Endothelial cell of umbilical vein (primary cell): ENCODE measurements at regions not wholly inside any gene's neighbourhood (a gene's known extent, or its start where the extent isn't known, plus 50 kb on each side); places are given as distances from the start of the nearest gene placed in this dataset.
A peak's percentile ranks its signal among the peaks of the same experiment; 100 is the strongest.

Source experiments
- BruUV-seq: library from RNA; stranded (reverse); fragments of 400-500 nt; replicated peaks from 2 replicates; lab custom pipeline; 2021; lab: Mats Ljungman, UMichigan
- CTCF ChIA-PET: fragments of 300-600, 350-600 bp; sonication (Branson Sonifier 250); formaldehyde crosslinking; loops from one replicate; lab custom pipeline; 2021; ENCODE audit warnings: antibody characterized with exemption, inconsistent platforms; lab: Charles Lee
- POLR2A ChIA-PET: fragments of 300-600, 350-600 bp; sonication (Branson Sonifier 250); formaldehyde crosslinking; loops from one replicate; lab custom pipeline; 2021; ENCODE audit warnings: antibody characterized with exemption, inconsistent platforms; lab: Charles Lee
- DNase-seq: peaks from one replicate; pipeline ENCODE4 v3.0.0-alpha.2; 2011; ENCODE audit warnings: low read depth, low spot score
- FAIRE-seq: peaks from 2 replicates; lab custom pipeline; 2011; peaks lifted over from hg19 to GRCh38; lab: Jason Lieb, UNC
- H2AFZ ChIP-seq: 2 replicates; pipeline ENCODE4 v1.6.0; 2012; ENCODE audit warnings: low read depth, low read length, control low read depth, inconsistent platforms
- H3K27ac ChIP-seq: 2 replicates; pipeline ENCODE4 v1.5.1; 2011; ENCODE audit warnings: low read depth, mild to moderate bottlenecking, control low read depth, low read length, moderate library complexity; ENCODE audit not compliant: insufficient read depth
- H3K27me3 ChIP-seq, 2 experiments: 2 replicates each; pipeline versions ENCODE4 v1.6.0 to v1.6.1; 2011; ENCODE audit warnings: low read length in 2 of 2, mixed read lengths in 1 of 2; ENCODE audit not compliant: control insufficient read depth in 2 of 2, insufficient read depth in 2 of 2
- H3K36me3 ChIP-seq, 2 experiments: 2 replicates in 1 of 2; 3 replicates in 1 of 2; pipeline ENCODE4 v1.5.1; 2011; ENCODE audit warnings: low read length in 2 of 2, mild to moderate bottlenecking in 1 of 2, moderate library complexity in 1 of 2; ENCODE audit not compliant: control insufficient read depth in 2 of 2, insufficient read depth in 2 of 2; ENCODE audit errors: extremely low read depth in 1 of 2
- H3K4me1 ChIP-seq: 3 replicates; pipeline ENCODE4 v1.5.1; 2011; ENCODE audit warnings: mild to moderate bottlenecking, low read length; ENCODE audit not compliant: control insufficient read depth, insufficient read depth; ENCODE audit errors: extremely low read depth
- H3K4me2 ChIP-seq: 2 replicates; pipeline ENCODE4 v1.6.1; 2011; ENCODE audit warnings: low read length, control low read depth, mixed read lengths; ENCODE audit not compliant: insufficient read depth
- H3K4me3 ChIP-seq, 3 experiments: fragments of 200-600 bp in 1 of 3; sonication (generic), shearing (Covaris generic) in 1 of 3; replicated peaks in 1 of 3; 2 replicates each; pipeline ENCODE4 v1.5.1; 2011 to 2016; ENCODE audit warnings: control low read depth in 3 of 3, low read length in 3 of 3, mild to moderate bottlenecking in 2 of 3, inconsistent platforms in 1 of 3, low read depth in 1 of 3, moderate library complexity in 1 of 3; ENCODE audit not compliant: insufficient read depth in 1 of 3
- H3K79me2 ChIP-seq: 2 replicates; pipeline ENCODE4 v1.6.0; 2012; ENCODE audit warnings: low read length, inconsistent platforms; ENCODE audit not compliant: control insufficient read depth, insufficient read depth
- H3K9ac ChIP-seq: replicated peaks from 2 replicates; pipeline ENCODE3; 2011; ENCODE audit warnings: low read length, control low read depth; ENCODE audit not compliant: insufficient read depth; ENCODE audit errors: extremely low read depth
- H3K9me1 ChIP-seq: replicated peaks from 3 replicates; pipeline ENCODE4 v1.6.0; 2011; ENCODE audit warnings: mild to moderate bottlenecking, low read length; ENCODE audit not compliant: control insufficient read depth, insufficient read depth; ENCODE audit errors: extremely low read depth
- H3K9me3 ChIP-seq: replicated peaks from 2 replicates; pipeline ENCODE4 v1.5.1; 2012; ENCODE audit warnings: low read length, inconsistent platforms; ENCODE audit not compliant: control insufficient read depth, insufficient read depth
- H4K20me1 ChIP-seq: replicated peaks from 2 replicates; pipeline ENCODE3; 2011; ENCODE audit warnings: mild to moderate bottlenecking, low read length; ENCODE audit not compliant: control insufficient read depth, insufficient read depth; ENCODE audit errors: extremely low read depth
- EZH2 ChIP-seq: IDR thresholded peaks from 2 replicates; pipeline ENCODE4 v1.6.1; 2012; ENCODE audit warnings: borderline replicate concordance, low read depth, mild to moderate bottlenecking, moderate library complexity, low read length, inconsistent platforms; ENCODE audit not compliant: severe bottlenecking
- FOS ChIP-seq: IDR thresholded peaks from 2 replicates; pipeline ENCODE4 v1.6.1; 2011; ENCODE audit warnings: mild to moderate bottlenecking, low read length, moderate library complexity, borderline replicate concordance; ENCODE audit not compliant: insufficient read depth
- GATA2 ChIP-seq: IDR thresholded peaks from 2 replicates; pipeline ENCODE4 v1.7.0; 2011; ENCODE audit warnings: low read depth, mild to moderate bottlenecking, moderate library complexity, mixed read lengths, low read length; ENCODE audit not compliant: insufficient read length, insufficient read depth
- JUN ChIP-seq: IDR thresholded peaks from 2 replicates; pipeline ENCODE4 v1.6.1; 2011; ENCODE audit warnings: borderline replicate concordance, low read depth; ENCODE audit not compliant: insufficient read length, insufficient read depth
- MYC ChIP-seq: IDR thresholded peaks from one replicate; pipeline ENCODE4 v1.6.1; 2011; ENCODE audit warnings: mild to moderate bottlenecking, low read depth, low read length
- POLR2A ChIP-seq: IDR thresholded peaks from 2 replicates; pipeline ENCODE4 v1.6.1; 2012; ENCODE audit warnings: low read depth, mild to moderate bottlenecking, control low read depth, low read length
- POLR2AphosphoS5 ChIP-seq: IDR thresholded peaks from 2 replicates; pipeline ENCODE4 v1.6.1; 2012; ENCODE audit warnings: low read depth, mild to moderate bottlenecking, control low read depth, low read length, moderate library complexity; ENCODE audit not compliant: insufficient read depth
- dilution Hi-C: fragments of 300-500 bp; cut with MboI; formaldehyde crosslinking; loops from one replicate; pipeline ENCODE4 v1.15.0; 2019; ENCODE audit warnings: low sequenced_read_pairs; ENCODE audit not compliant: extremely low pct_ligation_motif_present
- intact Hi-C: fragments of 100-400 bp; cut with micrococcal nuclease; formaldehyde crosslinking; loops from one replicate; pipeline ENCODE4 v1.10.0; 2022
- TF ChIP-seq, protein P1 (sequence below): IDR thresholded peaks from 2 replicates; pipeline ENCODE4 v1.6.1; 2011; ENCODE audit not compliant: insufficient read depth, insufficient read length
- TF ChIP-seq, protein P2 (sequence below), 2 donors: IDR thresholded peaks; 1 replicate in 1 of 2; 2 replicates in 1 of 2; pipeline ENCODE4 v1.5.1; 2011; ENCODE audit warnings: low read length in 2 of 2, mild to moderate bottlenecking in 2 of 2, moderate library complexity in 2 of 2, control low read depth in 1 of 2, inconsistent platforms in 1 of 2, low read depth in 1 of 2; ENCODE audit not compliant: insufficient read depth in 1 of 2; ENCODE audit errors: extremely low read depth in 1 of 2

DNA sequence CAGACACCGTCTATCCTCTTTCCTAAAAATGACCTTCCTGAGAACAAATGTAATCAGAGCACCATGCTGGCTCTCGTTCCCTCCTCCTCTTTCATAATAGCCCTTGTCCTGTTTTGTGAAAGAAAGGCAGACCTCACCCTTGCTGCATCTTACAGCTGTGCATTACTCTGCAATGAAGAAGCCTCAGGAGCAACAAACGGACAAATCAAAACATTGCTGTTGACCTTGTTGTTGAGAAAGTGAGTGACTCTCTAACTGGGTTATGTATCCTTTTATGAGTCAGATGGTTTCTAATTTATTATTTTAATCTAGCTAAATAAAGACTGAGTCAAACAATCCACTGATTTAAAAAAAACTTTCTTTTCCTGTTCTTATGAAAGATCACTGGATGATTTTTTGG, 180.9 kb downstream of the RPS29 start:
- dilution Hi-C loops: no loop called here
- POLR2A ChIA-PET: no interaction called here

More for the DNA sequence above, 180.9 kb downstream of the RPS29 start:
- peak; percentile 8 for DNase-seq
- Histone ChIP-seq H3K36me3 (no peaks in the 10 kb centered on the region), H3K27ac (no peak overlapping the region), H3K4me3 (no peak overlapping the region), H3K4me1 (no peaks in the 10 kb centered on the region), H3K9me3 (no peaks in the 10 kb centered on the region), H3K79me2 (no peaks in the 10 kb centered on the region), H3K4me2 (no peak overlapping the region), H3K9ac (no peak overlapping the region), H4K20me1 (no peaks in the 10 kb centered on the region), H3K27me3 (no peaks in the 10 kb centered on the region), H3K9me1 (no peaks in the 10 kb centered on the region), H2AFZ (no peak overlapping the region)
- CTCF ChIA-PET: no interaction called here
- FAIRE-seq: peak; percentile 8
- intact Hi-C loops: no loop called here
- no TSS peak for BruUV-seq
- TF ChIP-seq, protein P1, sequence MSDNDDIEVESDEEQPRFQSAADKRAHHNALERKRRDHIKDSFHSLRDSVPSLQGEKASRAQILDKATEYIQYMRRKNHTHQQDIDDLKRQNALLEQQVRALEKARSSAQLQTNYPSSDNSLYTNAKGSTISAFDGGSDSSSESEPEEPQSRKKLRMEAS: no peak
- no peak for TF ChIP-seq FOS
- no peak for TF ChIP-seq MYC
- TF ChIP-seq POLR2AphosphoS5: no peak
- TF ChIP-seq EZH2: no peak
- TF ChIP-seq POLR2A: no peak
- TF ChIP-seq GATA2: no peak
- TF ChIP-seq JUN: no peak
- TF ChIP-seq, protein P2, sequence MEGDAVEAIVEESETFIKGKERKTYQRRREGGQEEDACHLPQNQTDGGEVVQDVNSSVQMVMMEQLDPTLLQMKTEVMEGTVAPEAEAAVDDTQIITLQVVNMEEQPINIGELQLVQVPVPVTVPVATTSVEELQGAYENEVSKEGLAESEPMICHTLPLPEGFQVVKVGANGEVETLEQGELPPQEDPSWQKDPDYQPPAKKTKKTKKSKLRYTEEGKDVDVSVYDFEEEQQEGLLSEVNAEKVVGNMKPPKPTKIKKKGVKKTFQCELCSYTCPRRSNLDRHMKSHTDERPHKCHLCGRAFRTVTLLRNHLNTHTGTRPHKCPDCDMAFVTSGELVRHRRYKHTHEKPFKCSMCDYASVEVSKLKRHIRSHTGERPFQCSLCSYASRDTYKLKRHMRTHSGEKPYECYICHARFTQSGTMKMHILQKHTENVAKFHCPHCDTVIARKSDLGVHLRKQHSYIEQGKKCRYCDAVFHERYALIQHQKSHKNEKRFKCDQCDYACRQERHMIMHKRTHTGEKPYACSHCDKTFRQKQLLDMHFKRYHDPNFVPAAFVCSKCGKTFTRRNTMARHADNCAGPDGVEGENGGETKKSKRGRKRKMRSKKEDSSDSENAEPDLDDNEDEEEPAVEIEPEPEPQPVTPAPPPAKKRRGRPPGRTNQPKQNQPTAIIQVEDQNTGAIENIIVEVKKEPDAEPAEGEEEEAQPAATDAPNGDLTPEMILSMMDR (IDR thresholded peaks at IDR 0.05; ENCODE audit: extremely low read depth in 1 of 2, insufficient read depth in 1 of 2, low read depth in 1 of 2, low read length in 2 of 2): no peak
